GM23248 (cell line): ENCODE measurements at regions not wholly inside any gene's neighbourhood (a gene's known extent, or its start where the extent isn't known, plus 50 kb on each side); places are given as distances from the start of the nearest gene placed in this dataset.

Source experiments
- EZH2 ChIP-seq: fragments of 200-600 bp; sonication (generic); IDR thresholded peaks from 2 replicates; pipeline ENCODE4 v1.6.1; 2018; ENCODE audit warnings: antibody characterized with exemption, mild to moderate bottlenecking; ENCODE audit not compliant: insufficient read depth, poor library complexity, severe bottlenecking
- EZH2phosphoT487 ChIP-seq: fragments of 200-600 bp; sonication (generic); IDR thresholded peaks from 2 replicates; pipeline ENCODE4 v1.6.1; 2018; ENCODE audit warnings: antibody characterized with exemption, moderate library complexity, mild to moderate bottlenecking, low read depth; ENCODE audit not compliant: insufficient read depth

DNA sequence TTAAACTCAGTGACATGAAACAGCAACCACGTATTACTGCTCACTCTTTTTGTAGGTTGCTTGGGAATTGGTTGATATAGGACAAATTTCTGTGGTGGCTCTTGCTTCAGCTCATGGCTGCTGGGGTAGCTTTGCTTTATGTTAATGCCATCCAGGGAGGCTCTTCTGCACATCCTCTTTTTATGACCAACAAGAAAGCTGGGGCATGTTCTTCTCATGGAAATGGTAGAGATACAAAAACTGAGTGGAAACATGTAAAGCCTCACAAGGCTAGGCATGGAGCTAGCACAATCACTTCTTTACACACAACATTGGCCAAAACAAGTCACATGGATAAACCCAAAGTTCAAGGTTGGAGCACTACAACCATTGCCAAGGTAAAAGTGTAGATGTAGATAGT lies 176.8 kb downstream of the NECTIN3 start:
- TF ChIP-seq EZH2 (no peak), EZH2phosphoT487 (no peak)
